ENCODE measurements at regions not wholly inside any gene's neighbourhood (a gene's known extent, or its start where the extent isn't known, plus 50 kb on each side); places are given as distances from the start of the nearest gene placed in this dataset.

DNA sequence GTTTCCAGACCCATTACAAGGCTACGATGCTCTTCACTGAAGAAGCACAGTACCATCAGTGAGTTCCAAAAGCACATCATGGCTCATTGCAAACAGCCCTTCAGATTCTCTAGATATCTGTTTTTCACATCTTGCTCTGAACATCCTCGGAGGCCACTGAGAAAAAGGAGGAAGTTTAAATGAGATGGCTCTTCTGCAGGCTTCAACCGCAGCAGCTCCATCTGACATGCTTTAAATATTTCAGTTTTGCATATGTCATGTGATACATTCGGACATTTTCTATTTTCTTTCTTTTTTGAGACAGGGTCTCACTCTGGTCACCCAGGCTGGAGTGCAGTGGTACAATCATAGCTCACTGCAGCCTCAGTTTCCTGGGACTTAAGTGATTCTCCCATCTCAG lies 396.8 kb downstream of the NPIPA8 start:
- TF ChIP-seq, protein P1, sequence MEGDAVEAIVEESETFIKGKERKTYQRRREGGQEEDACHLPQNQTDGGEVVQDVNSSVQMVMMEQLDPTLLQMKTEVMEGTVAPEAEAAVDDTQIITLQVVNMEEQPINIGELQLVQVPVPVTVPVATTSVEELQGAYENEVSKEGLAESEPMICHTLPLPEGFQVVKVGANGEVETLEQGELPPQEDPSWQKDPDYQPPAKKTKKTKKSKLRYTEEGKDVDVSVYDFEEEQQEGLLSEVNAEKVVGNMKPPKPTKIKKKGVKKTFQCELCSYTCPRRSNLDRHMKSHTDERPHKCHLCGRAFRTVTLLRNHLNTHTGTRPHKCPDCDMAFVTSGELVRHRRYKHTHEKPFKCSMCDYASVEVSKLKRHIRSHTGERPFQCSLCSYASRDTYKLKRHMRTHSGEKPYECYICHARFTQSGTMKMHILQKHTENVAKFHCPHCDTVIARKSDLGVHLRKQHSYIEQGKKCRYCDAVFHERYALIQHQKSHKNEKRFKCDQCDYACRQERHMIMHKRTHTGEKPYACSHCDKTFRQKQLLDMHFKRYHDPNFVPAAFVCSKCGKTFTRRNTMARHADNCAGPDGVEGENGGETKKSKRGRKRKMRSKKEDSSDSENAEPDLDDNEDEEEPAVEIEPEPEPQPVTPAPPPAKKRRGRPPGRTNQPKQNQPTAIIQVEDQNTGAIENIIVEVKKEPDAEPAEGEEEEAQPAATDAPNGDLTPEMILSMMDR (IDR thresholded peaks at IDR 0.05): no peak
- no peak for TF ChIP-seq POLR2A (IDR thresholded peaks at IDR 0.05)
